Vagina (tissue), 2 donors: ENCODE measurements at regions not wholly inside any gene's neighbourhood (a gene's known extent, or its start where the extent isn't known, plus 50 kb on each side); places are given as distances from the start of the nearest gene placed in this dataset.

Experiments
- DNase-seq, 2 donors: peaks; one replicate each; pipeline ENCODE4 v3.0.0-alpha.2; 2017; ENCODE audit errors: extremely low spot score in 2 of 2
- H3K27ac ChIP-seq: fragments of 200-600 bp; sonication (generic); one replicate; pipeline ENCODE4 v1.5.1; 2019
- H3K27me3 ChIP-seq: fragments of 200-600 bp; sonication (generic); one replicate; pipeline ENCODE4 v1.5.1; 2019
- H3K36me3 ChIP-seq, 2 donors: fragments of 200-600 bp; sonication (generic); one replicate each; pipeline ENCODE4 v1.5.1; 2017 to 2019
- H3K4me1 ChIP-seq: fragments of 200-600 bp; sonication (generic); one replicate; pipeline ENCODE4 v1.5.1; 2019
- H3K4me3 ChIP-seq, 2 donors: fragments of 200-600 bp; sonication (generic); 1 replicate in 1 of 2; 2 replicates in 1 of 2; pipeline ENCODE4 v1.5.1; 2016 to 2019
- H3K9me3 ChIP-seq: fragments of 200-600 bp; sonication (generic); one replicate; pipeline ENCODE4 v1.5.1; 2019
- POLR2A ChIP-seq, 2 donors: fragments of 450-650 bp; IDR thresholded peaks; one replicate each; pipeline ENCODE4 v1.6.1; 2017; ENCODE audit warnings: antibody characterized with exemption in 2 of 2, mild to moderate bottlenecking in 2 of 2, moderate library complexity in 2 of 2
- POLR2AphosphoS5 ChIP-seq, 2 donors: sonication (generic); formaldehyde crosslinking; IDR thresholded peaks; one replicate each; pipeline ENCODE4 v1.9.0; 2017; ENCODE audit warnings: antibody characterized with exemption in 2 of 2, mild to moderate bottlenecking in 2 of 2, low read depth in 1 of 2; ENCODE audit not compliant: insufficient read depth in 1 of 2
- intact Hi-C: fragments of 100-400 bp; cut with DNase I; formaldehyde crosslinking; loops from one replicate; pipeline ENCODE4 v1.15.1; 2023
- TF ChIP-seq, protein P1 (sequence below), 3 experiments: fragments of 450-650 bp in 2 of 3; fragments of 200-600 bp in 1 of 3; sonication (generic) in 1 of 3; IDR thresholded peaks; one replicate each; pipeline ENCODE4 v1.5.1; 2017 to 2019; ENCODE audit warnings: antibody characterized with exemption in 3 of 3, mild to moderate bottlenecking in 2 of 3, moderate library complexity in 2 of 3

- no peak overlapping the region for H3K4me3 ChIP-seq
- no peak overlapping the region for H3K27ac ChIP-seq
- intact Hi-C loops = no loop called here
- DNase-seq = no peak
- H3K36me3 ChIP-seq = no peaks in the 10 kb centered on the region
- TF ChIP-seq, protein P1, sequence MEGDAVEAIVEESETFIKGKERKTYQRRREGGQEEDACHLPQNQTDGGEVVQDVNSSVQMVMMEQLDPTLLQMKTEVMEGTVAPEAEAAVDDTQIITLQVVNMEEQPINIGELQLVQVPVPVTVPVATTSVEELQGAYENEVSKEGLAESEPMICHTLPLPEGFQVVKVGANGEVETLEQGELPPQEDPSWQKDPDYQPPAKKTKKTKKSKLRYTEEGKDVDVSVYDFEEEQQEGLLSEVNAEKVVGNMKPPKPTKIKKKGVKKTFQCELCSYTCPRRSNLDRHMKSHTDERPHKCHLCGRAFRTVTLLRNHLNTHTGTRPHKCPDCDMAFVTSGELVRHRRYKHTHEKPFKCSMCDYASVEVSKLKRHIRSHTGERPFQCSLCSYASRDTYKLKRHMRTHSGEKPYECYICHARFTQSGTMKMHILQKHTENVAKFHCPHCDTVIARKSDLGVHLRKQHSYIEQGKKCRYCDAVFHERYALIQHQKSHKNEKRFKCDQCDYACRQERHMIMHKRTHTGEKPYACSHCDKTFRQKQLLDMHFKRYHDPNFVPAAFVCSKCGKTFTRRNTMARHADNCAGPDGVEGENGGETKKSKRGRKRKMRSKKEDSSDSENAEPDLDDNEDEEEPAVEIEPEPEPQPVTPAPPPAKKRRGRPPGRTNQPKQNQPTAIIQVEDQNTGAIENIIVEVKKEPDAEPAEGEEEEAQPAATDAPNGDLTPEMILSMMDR (IDR thresholded peaks at IDR 0.05) = no peak
- TF ChIP-seq POLR2AphosphoS5 (IDR thresholded peaks at IDR 0.05; ENCODE audit: insufficient read depth in 1 of 2, low read depth in 1 of 2) = no peak
- TF ChIP-seq POLR2A (IDR thresholded peaks at IDR 0.05) = no peak
- H3K27me3 ChIP-seq = no peaks in the 10 kb centered on the region
- no peaks in the 10 kb centered on the region for H3K9me3 ChIP-seq
- H3K4me1 ChIP-seq = no peaks in the 10 kb centered on the region
These were observed 91.0 kb downstream of the NHLRC3 start for GRCh38 chr13:39129213-39129612.

GRCh38 chr13:39130301-39130700 is 92.0 kb downstream of the NHLRC3 start:
- H3K27ac ChIP-seq = no peak overlapping the region
- H3K9me3 ChIP-seq = no peaks in the 10 kb centered on the region
- TF ChIP-seq, protein P1 (IDR thresholded peaks at IDR 0.05) = no peak
- no peak for TF ChIP-seq POLR2AphosphoS5 (IDR thresholded peaks at IDR 0.05; ENCODE audit: insufficient read depth in 1 of 2, low read depth in 1 of 2)
- no peak for TF ChIP-seq POLR2A (IDR thresholded peaks at IDR 0.05)
- no peak overlapping the region for H3K4me3 ChIP-seq
- no peaks in the 10 kb centered on the region for H3K27me3 ChIP-seq
- DNase-seq = no peak
- H3K4me1 ChIP-seq = no peaks in the 10 kb centered on the region
- H3K36me3 ChIP-seq = no peaks in the 10 kb centered on the region
- intact Hi-C loops = no loop called here

DNA sequence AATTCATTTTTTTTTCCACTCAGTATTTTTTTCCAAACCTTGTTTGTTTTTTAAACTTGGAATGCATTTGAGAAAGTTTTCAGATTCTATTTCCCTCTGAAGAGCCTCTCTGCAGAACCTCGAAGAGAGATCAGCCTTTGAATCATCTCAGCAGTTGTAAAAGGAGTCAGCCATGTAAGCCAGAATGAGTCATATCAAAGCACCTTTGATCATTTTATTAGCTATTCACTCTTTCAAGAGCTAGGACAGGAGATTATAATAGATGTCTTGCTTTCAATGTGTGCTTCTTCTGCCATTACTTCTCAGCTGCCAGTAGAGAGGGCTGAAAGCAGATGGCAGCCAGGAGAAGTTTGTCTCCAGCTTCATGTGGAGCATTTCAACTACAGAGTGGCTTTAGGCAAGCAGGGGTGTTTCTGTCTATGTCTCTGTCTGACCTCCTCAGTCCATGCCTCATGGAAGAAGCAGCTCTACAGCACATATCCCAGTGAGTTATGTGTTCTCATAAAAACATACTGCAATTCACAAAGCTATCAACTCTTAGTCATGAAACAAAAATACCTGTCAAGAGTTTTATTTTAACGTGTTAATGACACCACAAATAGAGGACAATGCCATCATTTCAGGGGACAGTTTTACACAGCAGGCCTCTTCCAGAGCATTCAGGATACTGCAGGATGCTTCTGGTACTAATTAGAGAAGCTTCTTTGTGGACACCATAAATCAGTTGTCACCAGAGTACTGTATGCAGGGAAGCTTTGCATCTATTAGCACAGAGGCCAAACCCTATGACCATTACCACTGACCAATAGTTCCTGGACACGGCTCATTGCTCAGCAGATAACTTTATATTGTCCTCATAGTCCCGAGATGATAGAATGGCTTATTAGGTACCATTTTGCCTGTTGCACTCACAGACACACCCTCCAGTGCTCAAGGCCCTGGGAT is 94.3 kb downstream of the NHLRC3 start:
- no peaks in the 10 kb centered on the region for H3K36me3 ChIP-seq
- intact Hi-C loops = loop anchor here (1.0 kb wide), 1 partner anchor 76 kb away; no protein-coding TSS in a partner anchor
- TF ChIP-seq, protein P1 (IDR thresholded peaks at IDR 0.05) = no peak
- no peak for TF ChIP-seq POLR2AphosphoS5 (IDR thresholded peaks at IDR 0.05; ENCODE audit: insufficient read depth in 1 of 2, low read depth in 1 of 2)
- no peak for TF ChIP-seq POLR2A (IDR thresholded peaks at IDR 0.05)
- no peaks in the 10 kb centered on the region for H3K27me3 ChIP-seq
- no peak overlapping the region for H3K4me3 ChIP-seq
- no peak overlapping the region for H3K27ac ChIP-seq
- no peaks in the 10 kb centered on the region for H3K9me3 ChIP-seq
- DNase-seq = no peak
- no peaks in the 10 kb centered on the region for H3K4me1 ChIP-seq

GRCh38 chr13:39133781-39134180 is 95.5 kb downstream of the NHLRC3 start:
- intact Hi-C loops = loop anchor here (1.0 kb wide), 1 partner anchor 77 kb away; no protein-coding TSS in a partner anchor
- H3K36me3 ChIP-seq = no peaks in the 10 kb centered on the region
- TF ChIP-seq POLR2A (IDR thresholded peaks at IDR 0.05) (no peak), POLR2AphosphoS5 (IDR thresholded peaks at IDR 0.05; ENCODE audit: insufficient read depth in 1 of 2, low read depth in 1 of 2) (no peak)
- TF ChIP-seq, protein P1 (IDR thresholded peaks at IDR 0.05) = no peak

GRCh38 chr13:39134574-39134973 is 96.3 kb downstream of the NHLRC3 start:
- Histone ChIP-seq H3K36me3 (no peaks in the 10 kb centered on the region), H3K9me3 (no peaks in the 10 kb centered on the region), H3K27me3 (no peaks in the 10 kb centered on the region), H3K4me1 (no peaks in the 10 kb centered on the region), H3K27ac (no peak overlapping the region), H3K4me3 (no peak overlapping the region)
- TF ChIP-seq, protein P1 (IDR thresholded peaks at IDR 0.05) = no peak
- no peak for TF ChIP-seq POLR2AphosphoS5 (IDR thresholded peaks at IDR 0.05; ENCODE audit: insufficient read depth in 1 of 2, low read depth in 1 of 2)
- no peak for TF ChIP-seq POLR2A (IDR thresholded peaks at IDR 0.05)
- intact Hi-C loops = no loop called here
- no peak for DNase-seq

More at GRCh38 chr13:39133781-39134180, 95.5 kb downstream of the NHLRC3 start:
- no peak for DNase-seq
- Histone ChIP-seq H3K9me3 (no peaks in the 10 kb centered on the region), H3K27ac (no peak overlapping the region), H3K4me3 (no peak overlapping the region), H3K4me1 (no peaks in the 10 kb centered on the region), H3K27me3 (no peaks in the 10 kb centered on the region)
